ENCODE measurements at regions not wholly inside any gene's neighbourhood (a gene's known extent, or its start where the extent isn't known, plus 50 kb on each side); places are given as distances from the start of the nearest gene placed in this dataset.

- TF ChIP-seq CTCF (conservative IDR thresholded peaks at IDR 0.05) (no peak), ZFX (IDR thresholded peaks at IDR 0.05) (no peak)
These were observed 129.1 kb upstream of the SHB start for GRCh38 chr9:38198140-38198539.
